D721Med (cell line): ENCODE measurements at regions not wholly inside any gene's neighbourhood (a gene's known extent, or its start where the extent isn't known, plus 50 kb on each side); places are given as distances from the start of the nearest gene placed in this dataset.

ENCODE experiments used
- DNase-seq: peaks from one replicate; pipeline ENCODE4 v3.0.0; 2011; ENCODE audit warnings: low spot score; ENCODE audit not compliant: insufficient read length
- FAIRE-seq: peaks from 2 replicates; lab custom pipeline; 2011; peaks lifted over from hg19 to GRCh38; lab: Jason Lieb, UNC
- TF ChIP-seq, protein P1 (sequence below): IDR thresholded peaks from 2 replicates; pipeline ENCODE4 v1.5.1; 2012; ENCODE audit warnings: mild to moderate bottlenecking, control low read depth; ENCODE audit not compliant: insufficient read depth; ENCODE audit errors: missing control alignments

- FAIRE-seq: no peak
- no peak for DNase-seq
Measured at GRCh38 chr4:54967289-54967688, 158.1 kb downstream of the KDR start.

DNA sequence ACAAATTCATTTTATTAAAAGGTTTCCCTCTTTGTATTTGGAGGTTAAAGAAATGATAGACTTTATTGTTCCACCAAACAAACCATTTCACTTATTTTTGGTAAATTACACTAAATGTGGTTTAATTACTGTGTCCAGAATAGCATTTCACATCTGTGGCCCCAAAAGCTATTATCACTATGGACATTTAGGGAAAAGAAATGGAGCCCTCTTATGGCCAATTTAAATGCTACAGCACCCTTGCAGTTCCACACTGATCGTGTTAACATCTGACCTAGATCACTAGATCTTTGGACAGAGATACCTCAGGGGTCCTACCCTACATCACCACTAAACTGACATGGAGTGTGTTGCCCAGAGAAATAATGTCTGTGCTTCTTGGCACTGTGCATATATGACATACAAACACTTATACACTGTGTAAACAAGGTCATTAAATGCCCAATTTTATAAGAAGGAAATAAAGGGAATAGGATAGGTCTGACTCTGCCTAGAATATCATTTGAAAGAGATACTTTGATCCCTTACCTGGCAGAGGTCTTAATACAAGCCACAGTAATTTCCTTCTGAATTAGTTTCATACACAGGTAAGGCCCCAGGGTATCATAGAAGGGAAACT is 163.9 kb downstream of the KDR start:
- FAIRE-seq (no peak), DNase-seq (peak; percentile 13)
- TF ChIP-seq, protein P1, sequence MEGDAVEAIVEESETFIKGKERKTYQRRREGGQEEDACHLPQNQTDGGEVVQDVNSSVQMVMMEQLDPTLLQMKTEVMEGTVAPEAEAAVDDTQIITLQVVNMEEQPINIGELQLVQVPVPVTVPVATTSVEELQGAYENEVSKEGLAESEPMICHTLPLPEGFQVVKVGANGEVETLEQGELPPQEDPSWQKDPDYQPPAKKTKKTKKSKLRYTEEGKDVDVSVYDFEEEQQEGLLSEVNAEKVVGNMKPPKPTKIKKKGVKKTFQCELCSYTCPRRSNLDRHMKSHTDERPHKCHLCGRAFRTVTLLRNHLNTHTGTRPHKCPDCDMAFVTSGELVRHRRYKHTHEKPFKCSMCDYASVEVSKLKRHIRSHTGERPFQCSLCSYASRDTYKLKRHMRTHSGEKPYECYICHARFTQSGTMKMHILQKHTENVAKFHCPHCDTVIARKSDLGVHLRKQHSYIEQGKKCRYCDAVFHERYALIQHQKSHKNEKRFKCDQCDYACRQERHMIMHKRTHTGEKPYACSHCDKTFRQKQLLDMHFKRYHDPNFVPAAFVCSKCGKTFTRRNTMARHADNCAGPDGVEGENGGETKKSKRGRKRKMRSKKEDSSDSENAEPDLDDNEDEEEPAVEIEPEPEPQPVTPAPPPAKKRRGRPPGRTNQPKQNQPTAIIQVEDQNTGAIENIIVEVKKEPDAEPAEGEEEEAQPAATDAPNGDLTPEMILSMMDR: peak; percentile 54

More at GRCh38 chr4:54967289-54967688, 158.1 kb downstream of the KDR start:
- TF ChIP-seq, protein P1: no peak

GRCh38 chr4:54959651-54960116 is 165.7 kb downstream of the KDR start:
- TF ChIP-seq, protein P1: no peak
- DNase-seq (no peak), FAIRE-seq (no peak)

DNA sequence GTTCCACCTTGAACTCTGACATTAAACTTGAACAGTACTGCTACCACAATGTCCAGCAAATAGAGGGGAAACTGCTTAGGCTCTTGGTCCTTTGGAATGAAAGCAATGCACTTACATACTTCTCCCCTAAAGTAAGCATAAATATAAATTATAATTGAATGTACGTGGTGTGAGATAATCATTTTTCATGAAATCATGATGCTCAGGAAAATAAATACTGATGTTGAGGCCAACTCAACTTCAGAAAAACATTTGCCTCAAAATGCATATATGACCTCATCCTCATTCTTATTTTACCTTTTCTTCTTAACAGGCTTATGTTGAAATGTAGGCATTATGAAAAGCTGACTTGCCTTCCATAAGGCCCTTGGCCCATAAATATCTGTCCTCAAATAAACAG is 166.3 kb downstream of the KDR start:
- DNase-seq (no peak), FAIRE-seq (no peak)
- TF ChIP-seq, protein P1: no peak

GRCh38 chr4:54958236-54958635 is 167.2 kb downstream of the KDR start:
- TF ChIP-seq, protein P1: no peak
- DNase-seq (no peak), FAIRE-seq (no peak)

GRCh38 chr4:54954656-54955388 is 170.6 kb downstream of the KDR start:
- TF ChIP-seq, protein P1: no peak
- FAIRE-seq (no peak), DNase-seq (no peak)

- FAIRE-seq: no peak
- TF ChIP-seq, protein P1: no peak
- no peak for DNase-seq
Measured at GRCh38 chr4:54946741-54947140, 178.7 kb downstream of the KDR start.
